Transverse colon (tissue), 4 donors: ENCODE measurements at regions not wholly inside any gene's neighbourhood (a gene's known extent, or its start where the extent isn't known, plus 50 kb on each side); places are given as distances from the start of the nearest gene placed in this dataset.

Source experiments
- CTCF ChIP-seq, 5 experiments: fragments of 200-600 bp in 3 of 5; fragments of 450-650 bp in 2 of 5; sonication (generic) in 3 of 5; IDR thresholded peaks; 1 replicate in 2 of 5; 2 replicates in 3 of 5; pipeline ENCODE4 v1.5.1; 2016 to 2017; ENCODE audit warnings: antibody characterized with exemption in 5 of 5, inconsistent platforms in 3 of 5, mild to moderate bottlenecking in 2 of 5, moderate library complexity in 1 of 5
- EP300 ChIP-seq: sonication (generic); formaldehyde crosslinking; IDR thresholded peaks from one replicate; pipeline ENCODE4 v1.6.1; 2017; ENCODE audit warnings: antibody characterized with exemption, low read depth
- POLR2A ChIP-seq: fragments of 450-650 bp; IDR thresholded peaks from one replicate; pipeline ENCODE4 v1.6.1; 2016; ENCODE audit warnings: antibody characterized with exemption, mild to moderate bottlenecking, moderate library complexity
- POLR2AphosphoS5 ChIP-seq, 3 donors: sonication (generic); formaldehyde crosslinking; IDR thresholded peaks; one replicate each; pipeline ENCODE4 v1.6.1; 2016; ENCODE audit warnings: antibody characterized with exemption in 3 of 3

GRCh38 chr1:93735722-93736121, 54.1 kb upstream of the BCAR3 start:
- no peak for TF ChIP-seq POLR2A
- TF ChIP-seq POLR2AphosphoS5 (IDR thresholded peaks at IDR 0.05) = no peak
- TF ChIP-seq CTCF (IDR thresholded peaks at IDR 0.05) = no peak
- TF ChIP-seq EP300 = no peak
